ENCODE measurements at regions not wholly inside any gene's neighbourhood (a gene's known extent, or its start where the extent isn't known, plus 50 kb on each side); places are given as distances from the start of the nearest gene placed in this dataset.
A peak's percentile ranks its signal among the peaks of the same experiment; 100 is the strongest.

- TF ChIP-seq CTCF (IDR thresholded peaks at IDR 0.05; ENCODE audit: borderline replicate concordance, extremely low read depth, insufficient read depth), result no peak
- H3K27ac ChIP-seq (ENCODE audit: low read depth in 2 of 2, low read length in 2 of 2), result no peak overlapping the region
- H3K27me3 ChIP-seq (ENCODE audit: control insufficient read depth, insufficient read depth, low read length), result no peaks in the 10 kb centered on the region
- DNase-seq (no peak), FAIRE-seq (no peak)
- H3K9ac ChIP-seq (ENCODE audit: low read length in 3 of 3), result no peak overlapping the region
- no peaks in the 10 kb centered on the region for H3K36me3 ChIP-seq (ENCODE audit: control insufficient read depth in 2 of 3, insufficient read depth in 3 of 3, low read length in 3 of 3)
- H3K9me3 ChIP-seq (ENCODE audit: control insufficient read depth in 2 of 3, insufficient read depth in 1 of 3, low read length in 3 of 3), result no peaks in the 10 kb centered on the region
- intact Hi-C loops (cut with DNase I), result no loop called here
- H3K4me3 ChIP-seq (ENCODE audit: low read length in 3 of 3), result no peak overlapping the region
- H3K4me1 ChIP-seq (ENCODE audit: control insufficient read depth in 2 of 3, insufficient read depth in 2 of 3, low read depth in 1 of 3, low read length in 3 of 3), result no peaks in the 10 kb centered on the region
Observed at GRCh38 chr2:146131785-146132184, 1611.9 kb upstream of the ZEB2 start.

- H3K36me3 ChIP-seq (ENCODE audit: control insufficient read depth in 2 of 3, insufficient read depth in 3 of 3, low read length in 3 of 3), result no peaks in the 10 kb centered on the region
- no peak for TF ChIP-seq CTCF (IDR thresholded peaks at IDR 0.05; ENCODE audit: borderline replicate concordance, extremely low read depth, insufficient read depth)
- H3K27ac ChIP-seq (ENCODE audit: low read depth in 2 of 2, low read length in 2 of 2), result no peak overlapping the region
- no peak overlapping the region for H3K9ac ChIP-seq (ENCODE audit: low read length in 3 of 3)
- FAIRE-seq (no peak), DNase-seq (no peak)
- no peak overlapping the region for H3K4me3 ChIP-seq (ENCODE audit: low read length in 3 of 3)
- H3K4me1 ChIP-seq (ENCODE audit: control insufficient read depth in 2 of 3, insufficient read depth in 2 of 3, low read depth in 1 of 3, low read length in 3 of 3), result no peaks in the 10 kb centered on the region
- H3K27me3 ChIP-seq (ENCODE audit: control insufficient read depth, insufficient read depth, low read length), result no peaks in the 10 kb centered on the region
- H3K9me3 ChIP-seq (ENCODE audit: control insufficient read depth in 2 of 3, insufficient read depth in 1 of 3, low read length in 3 of 3), result no peaks in the 10 kb centered on the region
- intact Hi-C loops (cut with DNase I), result no loop called here
Observed at GRCh38 chr2:146131048-146131447, 1611.1 kb upstream of the ZEB2 start.

GRCh38 chr2:146130290-146130689 is 1610.4 kb upstream of the ZEB2 start:
- Histone ChIP-seq H3K4me3 (ENCODE audit: low read length in 3 of 3) (no peak overlapping the region), H3K27ac (ENCODE audit: low read depth in 2 of 2, low read length in 2 of 2) (no peak overlapping the region), H3K9me3 (ENCODE audit: control insufficient read depth in 2 of 3, insufficient read depth in 1 of 3, low read length in 3 of 3) (no peaks in the 10 kb centered on the region), H3K4me1 (ENCODE audit: control insufficient read depth in 2 of 3, insufficient read depth in 2 of 3, low read depth in 1 of 3, low read length in 3 of 3) (no peaks in the 10 kb centered on the region), H3K27me3 (ENCODE audit: control insufficient read depth, insufficient read depth, low read length) (no peaks in the 10 kb centered on the region), H3K36me3 (ENCODE audit: control insufficient read depth in 2 of 3, insufficient read depth in 3 of 3, low read length in 3 of 3) (no peaks in the 10 kb centered on the region), H3K9ac (ENCODE audit: low read length in 3 of 3) (no peak overlapping the region)
- intact Hi-C loops (cut with DNase I), result no loop called here
- FAIRE-seq (no peak), DNase-seq (no peak)
- TF ChIP-seq CTCF (IDR thresholded peaks at IDR 0.05; ENCODE audit: borderline replicate concordance, extremely low read depth, insufficient read depth), result no peak

GRCh38 chr2:146129231-146129630 is 1609.3 kb upstream of the ZEB2 start:
- TF ChIP-seq CTCF (IDR thresholded peaks at IDR 0.05; ENCODE audit: borderline replicate concordance, extremely low read depth, insufficient read depth), result no peak
- DNase-seq (no peak), FAIRE-seq (peak; percentile 17)
- Histone ChIP-seq H3K9ac (ENCODE audit: low read length in 3 of 3) (no peak overlapping the region), H3K36me3 (ENCODE audit: control insufficient read depth in 2 of 3, insufficient read depth in 3 of 3, low read length in 3 of 3) (no peaks in the 10 kb centered on the region), H3K4me3 (ENCODE audit: low read length in 3 of 3) (no peak overlapping the region), H3K27ac (ENCODE audit: low read depth in 2 of 2, low read length in 2 of 2) (no peak overlapping the region), H3K4me1 (ENCODE audit: control insufficient read depth in 2 of 3, insufficient read depth in 2 of 3, low read depth in 1 of 3, low read length in 3 of 3) (no peaks in the 10 kb centered on the region), H3K27me3 (ENCODE audit: control insufficient read depth, insufficient read depth, low read length) (no peaks in the 10 kb centered on the region), H3K9me3 (ENCODE audit: control insufficient read depth in 2 of 3, insufficient read depth in 1 of 3, low read length in 3 of 3) (no peaks in the 10 kb centered on the region)
- intact Hi-C loops (cut with DNase I), result no loop called here

Measured in kidney (tissue), 13 donors.